ENCODE measurements at regions not wholly inside any gene's neighbourhood (a gene's known extent, or its start where the extent isn't known, plus 50 kb on each side); places are given as distances from the start of the nearest gene placed in this dataset.

- no peak overlapping the region for H3K27ac ChIP-seq (ENCODE audit: low read depth, low read length)
- TF ChIP-seq, protein P1, sequence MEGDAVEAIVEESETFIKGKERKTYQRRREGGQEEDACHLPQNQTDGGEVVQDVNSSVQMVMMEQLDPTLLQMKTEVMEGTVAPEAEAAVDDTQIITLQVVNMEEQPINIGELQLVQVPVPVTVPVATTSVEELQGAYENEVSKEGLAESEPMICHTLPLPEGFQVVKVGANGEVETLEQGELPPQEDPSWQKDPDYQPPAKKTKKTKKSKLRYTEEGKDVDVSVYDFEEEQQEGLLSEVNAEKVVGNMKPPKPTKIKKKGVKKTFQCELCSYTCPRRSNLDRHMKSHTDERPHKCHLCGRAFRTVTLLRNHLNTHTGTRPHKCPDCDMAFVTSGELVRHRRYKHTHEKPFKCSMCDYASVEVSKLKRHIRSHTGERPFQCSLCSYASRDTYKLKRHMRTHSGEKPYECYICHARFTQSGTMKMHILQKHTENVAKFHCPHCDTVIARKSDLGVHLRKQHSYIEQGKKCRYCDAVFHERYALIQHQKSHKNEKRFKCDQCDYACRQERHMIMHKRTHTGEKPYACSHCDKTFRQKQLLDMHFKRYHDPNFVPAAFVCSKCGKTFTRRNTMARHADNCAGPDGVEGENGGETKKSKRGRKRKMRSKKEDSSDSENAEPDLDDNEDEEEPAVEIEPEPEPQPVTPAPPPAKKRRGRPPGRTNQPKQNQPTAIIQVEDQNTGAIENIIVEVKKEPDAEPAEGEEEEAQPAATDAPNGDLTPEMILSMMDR (IDR thresholded peaks at IDR 0.05; ENCODE audit: extremely low read depth, low read depth, low read length) = no peak
- no peaks in the 10 kb centered on the region for H4K20me1 ChIP-seq (ENCODE audit: insufficient read depth, low read length)
- H3K9me3 ChIP-seq (ENCODE audit: low read depth, low read length) = no peaks in the 10 kb centered on the region
- H3K79me2 ChIP-seq (ENCODE audit: insufficient read depth, low read length) = no peaks in the 10 kb centered on the region
- H3K27me3 ChIP-seq (ENCODE audit: insufficient read depth, low read length) = no peaks in the 10 kb centered on the region
- DNase-seq (ENCODE audit: insufficient read length, low spot score, missing footprints) = no peak
- H3K4me1 ChIP-seq (ENCODE audit: insufficient read depth, low read length) = no peaks in the 10 kb centered on the region
- H2AFZ ChIP-seq (ENCODE audit: low read length) = no peak overlapping the region
- no peak overlapping the region for H3K4me3 ChIP-seq (ENCODE audit: insufficient read depth, low read length)
- H3K4me2 ChIP-seq (ENCODE audit: insufficient read depth, low read length) = no peak overlapping the region
- H3K36me3 ChIP-seq (ENCODE audit: insufficient read depth, low read length) = no peaks in the 10 kb centered on the region
These were observed 202.0 kb upstream of the GRID2 start for GRCh38 chr4:92101737-92102172.

DNA sequence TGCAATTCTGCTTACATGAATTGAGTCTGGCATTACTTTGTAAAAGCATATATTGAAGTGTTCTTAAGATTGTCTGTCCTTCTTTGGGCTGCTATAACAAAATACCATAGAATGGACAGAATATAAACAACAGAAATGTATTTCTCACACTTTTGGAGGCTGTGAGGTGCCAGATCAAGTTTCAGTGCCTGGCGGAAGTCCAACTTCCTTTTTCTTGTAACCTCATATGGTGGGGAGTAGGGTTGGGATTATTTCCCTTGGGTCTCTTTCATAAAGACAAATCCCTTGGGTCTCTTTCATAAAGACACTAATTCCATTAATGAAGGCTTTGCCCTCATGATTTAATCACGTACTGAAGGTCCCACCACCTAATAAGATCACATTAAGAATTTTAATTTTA lies 199.3 kb upstream of the GRID2 start:
- no peaks in the 10 kb centered on the region for H4K20me1 ChIP-seq (ENCODE audit: insufficient read depth, low read length)
- no peaks in the 10 kb centered on the region for H3K79me2 ChIP-seq (ENCODE audit: insufficient read depth, low read length)
- no peaks in the 10 kb centered on the region for H3K9me3 ChIP-seq (ENCODE audit: low read depth, low read length)
- no peak for DNase-seq (ENCODE audit: insufficient read length, low spot score, missing footprints)
- no peaks in the 10 kb centered on the region for H3K27me3 ChIP-seq (ENCODE audit: insufficient read depth, low read length)
- H3K4me1 ChIP-seq (ENCODE audit: insufficient read depth, low read length) = no peaks in the 10 kb centered on the region
- H3K36me3 ChIP-seq (ENCODE audit: insufficient read depth, low read length) = no peaks in the 10 kb centered on the region
- no peak overlapping the region for H3K4me2 ChIP-seq (ENCODE audit: insufficient read depth, low read length)
- H2AFZ ChIP-seq (ENCODE audit: low read length) = no peak overlapping the region
- H3K4me3 ChIP-seq (ENCODE audit: insufficient read depth, low read length) = no peak overlapping the region
- no peak overlapping the region for H3K27ac ChIP-seq (ENCODE audit: low read depth, low read length)
- TF ChIP-seq, protein P1 (IDR thresholded peaks at IDR 0.05; ENCODE audit: extremely low read depth, low read depth, low read length) = no peak

- H3K4me3 ChIP-seq (ENCODE audit: insufficient read depth, low read length) = no peak overlapping the region
- no peaks in the 10 kb centered on the region for H3K27me3 ChIP-seq (ENCODE audit: insufficient read depth, low read length)
- no peaks in the 10 kb centered on the region for H3K79me2 ChIP-seq (ENCODE audit: insufficient read depth, low read length)
- no peaks in the 10 kb centered on the region for H3K36me3 ChIP-seq (ENCODE audit: insufficient read depth, low read length)
- no peaks in the 10 kb centered on the region for H4K20me1 ChIP-seq (ENCODE audit: insufficient read depth, low read length)
- H3K4me1 ChIP-seq (ENCODE audit: insufficient read depth, low read length) = no peaks in the 10 kb centered on the region
- TF ChIP-seq, protein P1 (IDR thresholded peaks at IDR 0.05; ENCODE audit: extremely low read depth, low read depth, low read length) = no peak
- no peak overlapping the region for H3K27ac ChIP-seq (ENCODE audit: low read depth, low read length)
- H3K9me3 ChIP-seq (ENCODE audit: low read depth, low read length) = no peaks in the 10 kb centered on the region
- no peak for DNase-seq (ENCODE audit: insufficient read length, low spot score, missing footprints)
- no peak overlapping the region for H3K4me2 ChIP-seq (ENCODE audit: insufficient read depth, low read length)
- H2AFZ ChIP-seq (ENCODE audit: low read length) = no peak overlapping the region
These were observed 196.9 kb upstream of the GRID2 start for GRCh38 chr4:92106816-92107215.

- no peaks in the 10 kb centered on the region for H3K9me3 ChIP-seq (ENCODE audit: low read depth, low read length)
- no peak overlapping the region for H3K4me3 ChIP-seq (ENCODE audit: insufficient read depth, low read length)
- H3K79me2 ChIP-seq (ENCODE audit: insufficient read depth, low read length) = no peaks in the 10 kb centered on the region
- no peak overlapping the region for H2AFZ ChIP-seq (ENCODE audit: low read length)
- H3K4me2 ChIP-seq (ENCODE audit: insufficient read depth, low read length) = no peak overlapping the region
- TF ChIP-seq, protein P1 (IDR thresholded peaks at IDR 0.05; ENCODE audit: extremely low read depth, low read depth, low read length) = no peak
- H4K20me1 ChIP-seq (ENCODE audit: insufficient read depth, low read length) = no peaks in the 10 kb centered on the region
- no peaks in the 10 kb centered on the region for H3K27me3 ChIP-seq (ENCODE audit: insufficient read depth, low read length)
- H3K4me1 ChIP-seq (ENCODE audit: insufficient read depth, low read length) = no peaks in the 10 kb centered on the region
- H3K36me3 ChIP-seq (ENCODE audit: insufficient read depth, low read length) = no peaks in the 10 kb centered on the region
- H3K27ac ChIP-seq (ENCODE audit: low read depth, low read length) = no peak overlapping the region
- DNase-seq (ENCODE audit: insufficient read length, low spot score, missing footprints) = no peak
These were observed 192.3 kb upstream of the GRID2 start for GRCh38 chr4:92111493-92111892.

All from osteoblast (primary cell).